Activated CD8-positive, alpha-beta T cell treated with anti-CD3 and anti-CD28 coated beads for 36 hours (primary cell): ENCODE measurements at regions not wholly inside any gene's neighbourhood (a gene's known extent, or its start where the extent isn't known, plus 50 kb on each side); places are given as distances from the start of the nearest gene placed in this dataset.

Experiments used
- ATAC-seq: fragments of 200-7000 bp; cut with Tn5 transposase; one replicate; pipeline ENCODE4 v1.10.0; 2021; ENCODE audit warnings: mild to moderate bottlenecking, moderate library complexity
- CTCF ChIA-PET: fragments of 350-600 bp; sonication (Branson Sonifier 250); formaldehyde crosslinking; loops from one replicate; lab custom pipeline; 2021; ENCODE audit warnings: antibody characterized with exemption; lab: Charles Lee
- POLR2A ChIA-PET: fragments of 350-600 bp; sonication (Branson Sonifier 250); formaldehyde crosslinking; loops from one replicate; lab custom pipeline; 2021; ENCODE audit warnings: antibody characterized with exemption; lab: Charles Lee
- DNase-seq: peaks from one replicate; pipeline ENCODE4 v3.0.0-alpha.2; 2020
- H3K27ac Mint-ChIP-seq: one replicate; pipeline ENCODE4 v1.8.0; 2021; ENCODE audit warnings: mild to moderate bottlenecking, mixed read lengths
- H3K27me3 Mint-ChIP-seq: one replicate; pipeline ENCODE4 v1.8.0; 2021; ENCODE audit warnings: mixed read lengths
- H3K36me3 Mint-ChIP-seq: one replicate; pipeline ENCODE4 v1.8.0; 2021; ENCODE audit warnings: low read depth, mixed read lengths
- H3K4me1 Mint-ChIP-seq: one replicate; pipeline ENCODE4 v1.8.0; 2021; ENCODE audit warnings: low read depth, mixed read lengths
- H3K4me3 Mint-ChIP-seq: one replicate; pipeline ENCODE4 v1.8.0; 2021; ENCODE audit warnings: mild to moderate bottlenecking, moderate library complexity, mixed read lengths
- H3K9me3 Mint-ChIP-seq: one replicate; pipeline ENCODE4 v1.8.0; 2021; ENCODE audit warnings: mixed read lengths
- intact Hi-C: fragments of 100-400 bp; cut with micrococcal nuclease; formaldehyde crosslinking; loops from one replicate; pipeline ENCODE4 v1.10.0; 2022
- TF ChIP-seq, protein P1 (sequence below): fragments of 200-600 bp; IDR thresholded peaks from one replicate; pipeline ENCODE4 v1.8.0; 2022; ENCODE audit warnings: antibody characterized with exemption, mild to moderate bottlenecking

DNA sequence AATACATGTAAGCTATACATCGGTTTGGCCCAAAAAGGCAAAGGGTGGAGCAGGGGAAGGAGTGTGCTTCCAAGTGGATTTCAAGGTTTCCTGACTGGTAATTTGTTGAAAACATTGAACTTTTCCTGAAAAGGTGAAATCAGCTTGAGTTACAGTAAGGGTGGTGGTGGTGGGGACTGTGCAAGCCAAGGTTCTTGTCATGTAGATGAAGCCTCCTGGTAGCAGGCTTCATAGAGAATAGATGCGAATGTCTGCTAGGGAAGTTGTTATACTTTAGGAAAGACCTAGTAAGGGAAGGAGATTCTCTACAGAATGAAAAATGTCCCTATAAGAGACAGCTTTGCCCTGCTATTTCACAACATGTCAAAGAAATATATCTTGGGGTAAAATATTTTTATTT, 528.2 kb upstream of the CBLB start:
- intact Hi-C loops, result no loop called here

DNA sequence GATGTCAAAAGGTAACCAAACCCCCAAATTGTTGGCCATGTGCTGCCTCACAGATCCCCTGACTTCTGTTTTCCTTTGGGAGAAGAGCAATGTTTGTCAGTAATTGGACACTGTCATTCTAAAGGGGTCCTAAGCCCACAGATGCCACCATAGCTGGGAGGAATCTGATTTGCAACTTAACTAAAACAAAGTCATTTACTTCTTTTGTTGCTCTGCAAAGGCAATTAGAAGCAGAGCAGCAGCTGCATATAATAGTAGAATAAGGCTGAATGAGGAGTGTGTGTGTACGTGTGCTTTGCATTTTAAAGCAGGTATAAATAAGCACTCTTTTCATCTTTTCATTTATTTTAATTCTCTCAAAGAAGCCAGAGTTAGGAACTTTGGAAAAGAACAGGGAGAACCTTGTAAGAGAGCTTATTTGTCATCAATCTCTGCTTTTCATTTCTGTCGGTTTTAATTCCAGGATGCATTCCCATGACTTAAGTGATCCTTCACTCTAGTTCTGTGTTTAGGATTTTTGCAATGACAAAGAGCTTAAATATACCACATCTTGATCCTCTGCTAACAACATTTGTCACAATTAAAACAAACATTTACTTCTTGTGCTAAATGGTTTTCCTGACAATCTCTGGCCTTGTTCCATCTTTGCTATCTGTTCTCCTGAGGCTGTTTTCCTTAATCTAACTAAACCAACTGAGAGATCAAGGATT, 530.2 kb upstream of the CBLB start:
- no peak overlapping the region for H3K27ac Mint-ChIP-seq
- intact Hi-C loops, result no loop called here
- POLR2A ChIA-PET, result no interaction called here
- H3K9me3 Mint-ChIP-seq, result no peaks in the 10 kb centered on the region
- H3K4me3 Mint-ChIP-seq, result no peak overlapping the region
- DNase-seq (no peak), ATAC-seq (no peak)
- H3K4me1 Mint-ChIP-seq, result peaks cover 6% of the 10 kb centered on the region
- TF ChIP-seq, protein P1, sequence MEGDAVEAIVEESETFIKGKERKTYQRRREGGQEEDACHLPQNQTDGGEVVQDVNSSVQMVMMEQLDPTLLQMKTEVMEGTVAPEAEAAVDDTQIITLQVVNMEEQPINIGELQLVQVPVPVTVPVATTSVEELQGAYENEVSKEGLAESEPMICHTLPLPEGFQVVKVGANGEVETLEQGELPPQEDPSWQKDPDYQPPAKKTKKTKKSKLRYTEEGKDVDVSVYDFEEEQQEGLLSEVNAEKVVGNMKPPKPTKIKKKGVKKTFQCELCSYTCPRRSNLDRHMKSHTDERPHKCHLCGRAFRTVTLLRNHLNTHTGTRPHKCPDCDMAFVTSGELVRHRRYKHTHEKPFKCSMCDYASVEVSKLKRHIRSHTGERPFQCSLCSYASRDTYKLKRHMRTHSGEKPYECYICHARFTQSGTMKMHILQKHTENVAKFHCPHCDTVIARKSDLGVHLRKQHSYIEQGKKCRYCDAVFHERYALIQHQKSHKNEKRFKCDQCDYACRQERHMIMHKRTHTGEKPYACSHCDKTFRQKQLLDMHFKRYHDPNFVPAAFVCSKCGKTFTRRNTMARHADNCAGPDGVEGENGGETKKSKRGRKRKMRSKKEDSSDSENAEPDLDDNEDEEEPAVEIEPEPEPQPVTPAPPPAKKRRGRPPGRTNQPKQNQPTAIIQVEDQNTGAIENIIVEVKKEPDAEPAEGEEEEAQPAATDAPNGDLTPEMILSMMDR, result no peak
- CTCF ChIA-PET, result interaction anchor here (0.7 to 1.0 kb wide), 2 partner anchors 9 to 17 kb away, joined by 3 to 4 read pairs; no protein-coding TSS in a partner anchor
- H3K27me3 Mint-ChIP-seq, result no peaks in the 10 kb centered on the region
- no peaks in the 10 kb centered on the region for H3K36me3 Mint-ChIP-seq

More for the DNA sequence above, 528.2 kb upstream of the CBLB start:
- ChIA-PET POLR2A (no interaction called here), CTCF (interaction anchor here (0.9 kb wide), 1 partner anchor 212 kb away, joined by 3 read pairs; no protein-coding TSS in a partner anchor)
- TF ChIP-seq, protein P1, result no peak
- Mint-ChIP-seq H3K27ac (no peak overlapping the region), H3K4me3 (no peak overlapping the region), H3K36me3 (no peaks in the 10 kb centered on the region), H3K4me1 (peaks cover 6% of the 10 kb centered on the region), H3K9me3 (no peaks in the 10 kb centered on the region), H3K27me3 (no peaks in the 10 kb centered on the region)
- DNase-seq (no peak), ATAC-seq (no peak)

DNA sequence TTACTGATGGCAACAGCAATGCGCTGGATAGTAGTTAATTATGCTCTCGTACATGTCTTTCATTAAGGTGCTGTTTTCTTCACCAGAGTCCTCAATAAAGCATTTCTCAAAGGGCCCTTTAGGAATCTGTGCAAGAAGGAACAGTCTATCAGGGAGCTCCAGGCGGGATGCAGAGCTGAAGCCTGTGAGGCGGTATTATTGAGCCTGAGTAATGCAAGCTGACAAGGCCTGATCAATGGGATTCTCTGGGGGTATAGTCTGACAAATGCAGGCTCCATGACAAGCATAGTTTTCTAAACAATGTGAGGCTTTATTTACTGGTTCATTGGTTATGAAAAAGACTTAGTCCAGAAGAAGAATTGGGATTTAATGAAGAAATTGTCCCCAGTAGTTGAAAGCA, 530.9 kb upstream of the CBLB start:
- intact Hi-C loops, result no loop called here
- Mint-ChIP-seq H3K9me3 (peaks cover 2% of the 10 kb centered on the region), H3K36me3 (no peaks in the 10 kb centered on the region), H3K27ac (no peak overlapping the region), H3K4me3 (no peak overlapping the region), H3K4me1 (peaks cover 6% of the 10 kb centered on the region), H3K27me3 (no peaks in the 10 kb centered on the region)
- ATAC-seq, result no peak
- POLR2A ChIA-PET, result no interaction called here
- no peak for DNase-seq
- TF ChIP-seq, protein P1, result no peak
- CTCF ChIA-PET, result interaction anchor here (0.7 to 1.0 kb wide), 2 partner anchors 9 to 16 kb away, joined by 3 to 4 read pairs; no protein-coding TSS in a partner anchor

DNA sequence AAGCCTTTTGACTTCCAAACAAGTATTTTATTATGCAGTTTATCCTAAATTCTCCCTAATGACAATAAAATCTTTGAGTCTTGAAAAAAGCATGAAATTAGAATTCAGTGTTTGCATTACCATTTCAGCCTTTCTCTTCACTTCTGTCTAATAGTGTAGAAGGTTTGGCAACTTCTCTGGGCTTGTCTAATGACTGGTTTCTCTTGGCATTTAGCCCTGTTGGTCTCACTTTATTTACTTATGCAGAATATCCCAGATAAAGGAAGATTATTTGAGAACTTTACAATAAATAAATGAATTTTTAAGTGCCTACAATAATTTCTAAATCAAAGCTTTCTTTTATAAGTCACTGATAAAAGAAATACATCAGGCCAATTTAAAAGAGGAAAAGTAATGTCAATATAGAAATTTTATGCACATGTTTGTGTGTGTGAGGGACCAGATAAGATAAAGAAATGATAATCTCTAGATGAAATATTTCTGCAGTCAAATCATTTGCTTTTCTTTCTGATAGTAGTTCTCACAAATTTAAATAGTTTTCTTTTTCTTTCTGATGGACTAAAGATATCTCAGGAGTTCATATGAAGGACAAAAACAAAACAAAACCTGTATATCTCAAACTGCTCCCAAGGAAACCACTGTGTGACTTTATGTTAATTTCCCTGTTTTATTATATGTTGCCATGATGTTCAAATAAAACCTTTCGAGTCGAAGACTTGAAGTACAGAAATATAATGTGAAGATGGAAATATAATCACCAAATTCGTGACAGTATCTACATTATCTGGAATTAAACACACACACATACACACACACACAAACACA, 533.1 kb upstream of the CBLB start:
- H3K4me3 Mint-ChIP-seq, result no peak overlapping the region
- no peak overlapping the region for H3K27ac Mint-ChIP-seq
- ATAC-seq (no peak), DNase-seq (no peak)
- no peaks in the 10 kb centered on the region for H3K36me3 Mint-ChIP-seq
- TF ChIP-seq, protein P1, result no peak
- no peaks in the 10 kb centered on the region for H3K27me3 Mint-ChIP-seq
- ChIA-PET POLR2A (no interaction called here), CTCF (no interaction called here)
- H3K9me3 Mint-ChIP-seq, result peaks cover 5% of the 10 kb centered on the region
- intact Hi-C loops, result no loop called here
- peaks cover 6% of the 10 kb centered on the region for H3K4me1 Mint-ChIP-seq
